ENCODE measurements at regions not wholly inside any gene's neighbourhood (a gene's known extent, or its start where the extent isn't known, plus 50 kb on each side); places are given as distances from the start of the nearest gene placed in this dataset.

- Histone ChIP-seq H2BK12ac (ENCODE audit: low read depth, low read length) (no peak overlapping the region), H3K79me1 (ENCODE audit: low read depth, low read length) (no peaks in the 10 kb centered on the region), H3K56ac (replicated peaks; ENCODE audit: insufficient read length, low read depth, low read length) (no peak overlapping the region), H2BK120ac (replicated peaks; ENCODE audit: low read depth, low read length) (no peak overlapping the region), H2BK15ac (ENCODE audit: low read length) (no peak overlapping the region), H3K9ac (replicated peaks in 1 of 4; ENCODE audit: extremely low read depth in 1 of 4, low read depth in 3 of 4, low read length in 3 of 4) (no peak overlapping the region), H4K8ac (ENCODE audit: extremely low read depth, insufficient read depth, low read length) (no peak overlapping the region), H3K36me3 (ENCODE audit: control insufficient read depth in 2 of 4, insufficient read depth in 4 of 4, low read length in 3 of 4) (peaks cover 0 to 35% (median 14%) of the 10 kb centered on the region in 4 experiments; a peak in 6 of 8 replicates), H3K79me2 (ENCODE audit: control insufficient read depth in 1 of 2, insufficient read depth in 2 of 2, low read length in 2 of 2) (no peaks in the 10 kb centered on the region), H3K18ac (ENCODE audit: extremely low read depth, low read length) (no peak overlapping the region), H3K14ac (ENCODE audit: insufficient read length) (no peak overlapping the region), H2AK5ac (ENCODE audit: low read depth, low read length) (no peak overlapping the region), H3K9me3 (ENCODE audit: insufficient read depth in 2 of 2, low read depth in 1 of 2, low read length in 1 of 2) (peaks cover 6 to 17% of the 10 kb centered on the region in 2 experiments; a peak in 2 of 4 replicates), H3K4me1 (replicated peaks in 1 of 4; ENCODE audit: control insufficient read depth in 3 of 4, insufficient read depth in 4 of 4, low read length in 3 of 4) (no peaks in the 10 kb centered on the region), H3K23me2 (ENCODE audit: low read depth, low read length) (no peaks in the 10 kb centered on the region), H2BK20ac (ENCODE audit: low read length) (no peak overlapping the region), H4K5ac (ENCODE audit: insufficient read length, low read depth, low read length) (no peak overlapping the region), H3K4me3 (ENCODE audit: extremely low read depth in 1 of 4, insufficient read depth in 2 of 4, low read depth in 3 of 4, low read length in 4 of 4) (no peak overlapping the region), H2AFZ (ENCODE audit: low read length) (no peak overlapping the region), H3K4ac (replicated peaks; ENCODE audit: insufficient read length, low read depth, low read length) (no peak overlapping the region), H4K20me1 (replicated peaks in 1 of 2; ENCODE audit: control insufficient read depth in 1 of 2, insufficient read depth in 2 of 2, low read length in 2 of 2) (no peaks in the 10 kb centered on the region), H2BK5ac (ENCODE audit: low read depth, low read length) (no peak overlapping the region), H3K27me3 (replicated peaks in 1 of 4; ENCODE audit: control insufficient read depth in 3 of 4, extremely low read depth in 1 of 4, insufficient read depth in 3 of 4, low read length in 3 of 4) (no peaks in the 10 kb centered on the region), H4K91ac (replicated peaks; ENCODE audit: insufficient read length, low read length) (no peak overlapping the region), H3K27ac (ENCODE audit: low read depth, low read length) (no peak overlapping the region), H3K4me2 (ENCODE audit: insufficient read depth in 1 of 2, low read depth in 2 of 2, low read length in 2 of 2) (no peak overlapping the region), H3K23ac (ENCODE audit: insufficient read length) (no peak overlapping the region)
- ChIA-PET CTCF (ENCODE audit: partially characterized antibody) (interaction anchor here (1.1 to 1.5 kb wide), 2 partner anchors 25 to 59 kb away, joined by 3 to 4 read pairs; no protein-coding TSS in a partner anchor), POLR2A (ENCODE audit: partially characterized antibody) (interaction anchor here (0.9 kb wide), 1 partner anchor 23 kb away, joined by 3 read pairs; no protein-coding TSS in a partner anchor)
- FAIRE-seq (no peak), DNase-seq (ENCODE audit: low read depth in 1 of 2, low spot score in 2 of 2) (no peak)
- WGBS, 2 experiments (ENCODE audit: extremely low coverage in 1 of 2, insufficient coverage in 1 of 2, insufficient read length in 1 of 2, insufficient replicate concordance in 2 of 2, low coverage in 1 of 2, low lambda C conversion rate in 2 of 2, missing lambda C conversion rate in 1 of 2), result 93% methylated on average over 3 of the region's 3 CpGs; no CpG with 5 or more reads in 1 of the 2 experiments
- TF ChIP-seq RBBP5 (IDR thresholded peaks at IDR 0.05; ENCODE audit: borderline replicate concordance, low read depth, low read length), result no peak
- TF ChIP-seq TAF7 (optimal IDR thresholded peaks at IDR 0.05; ENCODE audit: borderline replicate concordance, low read depth, low read length), result no peak
- TF ChIP-seq CBX5 (IDR thresholded peaks at IDR 0.05; ENCODE audit: low read depth, low read length), result no peak
- no peak for TF ChIP-seq MAFK (IDR thresholded peaks at IDR 0.05; ENCODE audit: low read depth, low read length)
- no peak for TF ChIP-seq ATF3 (IDR thresholded peaks at IDR 0.05; ENCODE audit: insufficient read depth, low read depth, low read length)
- TF ChIP-seq BCL11A (IDR thresholded peaks at IDR 0.05; ENCODE audit: low read depth in 2 of 2, low read length in 2 of 2), result no peak
- TF ChIP-seq POLR2AphosphoS5 (IDR thresholded peaks at IDR 0.05; ENCODE audit: low read depth, low read length), result no peak
- TF ChIP-seq, protein P1, sequence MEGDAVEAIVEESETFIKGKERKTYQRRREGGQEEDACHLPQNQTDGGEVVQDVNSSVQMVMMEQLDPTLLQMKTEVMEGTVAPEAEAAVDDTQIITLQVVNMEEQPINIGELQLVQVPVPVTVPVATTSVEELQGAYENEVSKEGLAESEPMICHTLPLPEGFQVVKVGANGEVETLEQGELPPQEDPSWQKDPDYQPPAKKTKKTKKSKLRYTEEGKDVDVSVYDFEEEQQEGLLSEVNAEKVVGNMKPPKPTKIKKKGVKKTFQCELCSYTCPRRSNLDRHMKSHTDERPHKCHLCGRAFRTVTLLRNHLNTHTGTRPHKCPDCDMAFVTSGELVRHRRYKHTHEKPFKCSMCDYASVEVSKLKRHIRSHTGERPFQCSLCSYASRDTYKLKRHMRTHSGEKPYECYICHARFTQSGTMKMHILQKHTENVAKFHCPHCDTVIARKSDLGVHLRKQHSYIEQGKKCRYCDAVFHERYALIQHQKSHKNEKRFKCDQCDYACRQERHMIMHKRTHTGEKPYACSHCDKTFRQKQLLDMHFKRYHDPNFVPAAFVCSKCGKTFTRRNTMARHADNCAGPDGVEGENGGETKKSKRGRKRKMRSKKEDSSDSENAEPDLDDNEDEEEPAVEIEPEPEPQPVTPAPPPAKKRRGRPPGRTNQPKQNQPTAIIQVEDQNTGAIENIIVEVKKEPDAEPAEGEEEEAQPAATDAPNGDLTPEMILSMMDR (IDR thresholded peaks at IDR 0.05; ENCODE audit: control extremely low read depth in 1 of 3, insufficient read depth in 1 of 3, low read depth in 1 of 3, low read length in 3 of 3), result no peak
- TF ChIP-seq SIRT6 (IDR thresholded peaks at IDR 0.05; ENCODE audit: low read length), result no peak
- TF ChIP-seq TBP (IDR thresholded peaks at IDR 0.05; ENCODE audit: low read depth, low read length), result no peak
- no peak for TF ChIP-seq JUN (IDR thresholded peaks at IDR 0.05; ENCODE audit: low read depth, low read length)
- no peak for TF ChIP-seq RFX5 (IDR thresholded peaks at IDR 0.05; ENCODE audit: borderline replicate concordance, low read depth, low read length)
Measured at GRCh38 chr3:197606468-197606867, 50.7 kb upstream of the BDH1 start.

All from H1 (cell line).